ENCODE measurements at regions not wholly inside any gene's neighbourhood (a gene's known extent, or its start where the extent isn't known, plus 50 kb on each side); places are given as distances from the start of the nearest gene placed in this dataset.

GRCh38 chr2:145058457-145058856 lies 538.5 kb upstream of the ZEB2 start:
- no peaks in the 10 kb centered on the region for H3K36me3 ChIP-seq
- no peak for TF ChIP-seq CTCF (IDR thresholded peaks at IDR 0.05; ENCODE audit: low read depth, low read length)
- no peaks in the 10 kb centered on the region for H3K27me3 ChIP-seq
- H3K4me1 ChIP-seq (ENCODE audit: low read depth) = peaks cover 3% of the 10 kb centered on the region
- no peak for DNase-seq (ENCODE audit: low read depth in 1 of 2, low spot score in 1 of 2)
- H3K4me3 ChIP-seq = no peak overlapping the region
- H3K27ac ChIP-seq = no peak overlapping the region
- H3K9me3 ChIP-seq (ENCODE audit: low read depth) = no peaks in the 10 kb centered on the region

DNA sequence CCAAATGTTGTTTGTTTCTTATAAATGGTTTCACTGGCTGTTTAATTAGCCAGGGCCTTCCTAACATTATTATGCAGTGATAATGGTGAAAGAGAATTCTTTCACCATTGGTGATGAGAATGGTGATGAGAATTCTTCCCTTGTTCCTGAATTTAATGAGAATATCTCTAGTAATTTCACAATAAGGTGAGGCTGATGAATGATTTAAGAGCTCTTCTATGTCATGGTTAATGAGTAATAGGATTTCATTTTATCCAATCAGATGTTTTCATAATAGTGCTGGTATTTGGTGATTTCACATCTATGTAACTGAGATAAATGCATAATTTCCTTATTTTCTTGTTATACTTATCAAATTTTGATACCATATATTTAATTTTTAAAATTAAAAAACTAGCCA lies 535.7 kb upstream of the ZEB2 start:
- H3K9me3 ChIP-seq (ENCODE audit: low read depth) = no peaks in the 10 kb centered on the region
- TF ChIP-seq CTCF (IDR thresholded peaks at IDR 0.05; ENCODE audit: low read depth, low read length) = no peak
- H3K4me3 ChIP-seq = no peak overlapping the region
- no peaks in the 10 kb centered on the region for H3K27me3 ChIP-seq
- H3K27ac ChIP-seq = no peak overlapping the region
- no peak for DNase-seq (ENCODE audit: low read depth in 1 of 2, low spot score in 1 of 2)
- H3K4me1 ChIP-seq (ENCODE audit: low read depth) = peaks cover 3% of the 10 kb centered on the region
- H3K36me3 ChIP-seq = no peaks in the 10 kb centered on the region

DNA sequence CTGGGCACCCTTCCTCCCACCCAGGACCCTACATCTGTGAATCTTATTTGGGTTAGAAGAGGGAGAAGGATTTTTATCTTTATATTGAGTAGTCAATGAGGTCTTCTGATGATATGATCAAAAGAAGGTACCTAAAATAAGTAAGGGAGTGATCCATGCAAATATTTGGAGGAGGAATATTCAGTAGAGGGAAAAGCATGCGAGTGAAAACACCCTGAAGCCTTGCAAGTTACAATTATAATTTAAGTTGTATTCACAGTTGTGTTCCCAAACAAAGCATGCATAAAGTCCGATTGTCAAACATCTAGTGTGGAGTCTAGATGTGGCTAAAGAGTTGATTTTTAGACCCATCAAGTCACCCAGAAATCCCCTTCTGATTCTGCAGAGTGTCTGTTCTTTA lies 530.2 kb upstream of the ZEB2 start:
- no peaks in the 10 kb centered on the region for H3K27me3 ChIP-seq
- no peak for TF ChIP-seq CTCF (IDR thresholded peaks at IDR 0.05; ENCODE audit: low read depth, low read length)
- no peak for DNase-seq (ENCODE audit: low read depth in 1 of 2, low spot score in 1 of 2)
- no peak overlapping the region for H3K4me3 ChIP-seq
- H3K36me3 ChIP-seq = no peaks in the 10 kb centered on the region
- no peaks in the 10 kb centered on the region for H3K4me1 ChIP-seq (ENCODE audit: low read depth)
- no peak overlapping the region for H3K27ac ChIP-seq
- no peaks in the 10 kb centered on the region for H3K9me3 ChIP-seq (ENCODE audit: low read depth)

GRCh38 chr2:145049475-145049874 lies 529.6 kb upstream of the ZEB2 start:
- H3K27ac ChIP-seq = no peak overlapping the region
- TF ChIP-seq CTCF (IDR thresholded peaks at IDR 0.05; ENCODE audit: low read depth, low read length) = no peak
- H3K9me3 ChIP-seq (ENCODE audit: low read depth) = no peaks in the 10 kb centered on the region
- DNase-seq (ENCODE audit: low read depth in 1 of 2, low spot score in 1 of 2) = no peak
- no peak overlapping the region for H3K4me3 ChIP-seq
- no peaks in the 10 kb centered on the region for H3K27me3 ChIP-seq
- H3K36me3 ChIP-seq = no peaks in the 10 kb centered on the region
- H3K4me1 ChIP-seq (ENCODE audit: low read depth) = no peaks in the 10 kb centered on the region

- no peaks in the 10 kb centered on the region for H3K27me3 ChIP-seq
- H3K4me3 ChIP-seq = no peak overlapping the region
- H3K4me1 ChIP-seq (ENCODE audit: low read depth) = no peaks in the 10 kb centered on the region
- no peaks in the 10 kb centered on the region for H3K36me3 ChIP-seq
- H3K27ac ChIP-seq = no peak overlapping the region
- DNase-seq (ENCODE audit: low read depth in 1 of 2, low spot score in 1 of 2) = no peak
- TF ChIP-seq CTCF (IDR thresholded peaks at IDR 0.05; ENCODE audit: low read depth, low read length) = no peak
- H3K9me3 ChIP-seq (ENCODE audit: low read depth) = no peaks in the 10 kb centered on the region
Observed at GRCh38 chr2:145047554-145047953, 527.6 kb upstream of the ZEB2 start.

- H3K27me3 ChIP-seq = no peaks in the 10 kb centered on the region
- H3K27ac ChIP-seq = no peak overlapping the region
- no peak overlapping the region for H3K4me3 ChIP-seq
- H3K4me1 ChIP-seq (ENCODE audit: low read depth) = no peaks in the 10 kb centered on the region
- H3K36me3 ChIP-seq = no peaks in the 10 kb centered on the region
- TF ChIP-seq CTCF (IDR thresholded peaks at IDR 0.05; ENCODE audit: low read depth, low read length) = no peak
- no peaks in the 10 kb centered on the region for H3K9me3 ChIP-seq (ENCODE audit: low read depth)
- DNase-seq (ENCODE audit: low read depth in 1 of 2, low spot score in 1 of 2) = no peak
Observed at GRCh38 chr2:145044491-145044890, 524.6 kb upstream of the ZEB2 start.
